Upper lobe of left lung (tissue), 6 donors: ENCODE measurements at regions not wholly inside any gene's neighbourhood (a gene's known extent, or its start where the extent isn't known, plus 50 kb on each side); places are given as distances from the start of the nearest gene placed in this dataset.
"Not testable (repeated sequence)": the region's sequence is repeated elsewhere in the genome, so short reads cannot be mapped to it uniquely, and the experiment has no call there.

Source experiments
- ATAC-seq, 2 donors: fragments of 200-7000 bp; cut with Tn5 transposase; one replicate each; pipeline ENCODE4 v1.9.1; 2022; ENCODE audit warnings: mild to moderate bottlenecking in 2 of 2, moderate library complexity in 2 of 2; ENCODE audit not compliant: low FRiP score in 2 of 2
- DNase-seq, 2 donors: peaks; one replicate each; pipeline ENCODE4 v3.0.0-alpha.2; 2019 to 2020
- H3K27ac ChIP-seq, 4 donors: fragments of 200-600 bp; sonication (generic); one replicate each; pipeline ENCODE4 v1.5.1; 2016 to 2019
- H3K27me3 ChIP-seq, 4 donors: fragments of 200-600 bp; sonication (generic); one replicate each; pipeline ENCODE4 v1.5.1; 2017 to 2019
- H3K36me3 ChIP-seq, 4 donors: fragments of 200-600 bp; sonication (generic); one replicate each; pipeline ENCODE4 v1.5.1; 2016 to 2019
- H3K4me1 ChIP-seq, 4 donors: fragments of 200-600 bp; sonication (generic); one replicate each; pipeline ENCODE4 v1.5.1; 2018 to 2019
- H3K4me3 ChIP-seq, 4 donors: fragments of 200-600 bp; sonication (generic); one replicate each; pipeline ENCODE4 v1.5.1; 2017 to 2019; ENCODE audit warnings: mild to moderate bottlenecking in 2 of 4, moderate library complexity in 1 of 4
- H3K9me3 ChIP-seq, 4 donors: fragments of 200-600 bp; sonication (generic); one replicate each; pipeline ENCODE4 v1.5.1; 2018 to 2019
- CTCF ChIP-seq, 6 experiments: fragments of 450-650 bp in 4 of 6; fragments of 200-600 bp in 2 of 6; sonication (generic) in 2 of 6; IDR thresholded peaks; one replicate each; pipeline ENCODE4 v1.5.1; 2016 to 2019; ENCODE audit warnings: antibody characterized with exemption in 6 of 6
- EP300 ChIP-seq, 4 donors: sonication (generic); formaldehyde crosslinking; IDR thresholded peaks; one replicate each; pipeline ENCODE4 v1.5.1; 2017; ENCODE audit warnings: antibody characterized with exemption in 4 of 4, control low read depth in 2 of 4
- POLR2A ChIP-seq, 4 donors: fragments of 450-650 bp; IDR thresholded peaks; one replicate each; pipeline ENCODE4 v1.5.1; 2016 to 2017; ENCODE audit warnings: antibody characterized with exemption in 4 of 4, mild to moderate bottlenecking in 2 of 4
- POLR2AphosphoS5 ChIP-seq, 2 donors: sonication (generic); formaldehyde crosslinking; IDR thresholded peaks; one replicate each; pipeline ENCODE4 v1.5.1; 2017; ENCODE audit warnings: antibody characterized with exemption in 2 of 2
- WGBS, 2 donors: methylation state at CpG; one replicate each; pipeline ENCODE4 v1.1.5; 2017 to 2018; 5-methylcytosine and 5-hydroxymethylcytosine counted together
- donor health status: DM: no; HTN: no; CAD: no; lungs with moderate emphysema.
- donor health status: DM: no; HTN: yes; CAD: no; lungs with severe emphysema.

GRCh38 chr10:3875842-3876235 is 90.8 kb upstream of the KLF6 start:
- ATAC-seq = no peak
- WGBS, 2 donors = 87 to 97% methylated on average over 3 of the region's 3 CpGs
- Histone ChIP-seq H3K9me3 (no peaks in the 10 kb centered on the region), H3K4me3 (no peak overlapping the region), H3K27ac (peak overlapping the region in 2 of 4 donors; percentile 31 to 69), H3K36me3 (no peaks in the 10 kb centered on the region), H3K27me3 (no peaks in the 10 kb centered on the region), H3K4me1 (peaks cover 9 to 20% (median 14%) of the 10 kb centered on the region in 4 donors)
- TF ChIP-seq POLR2AphosphoS5 (IDR thresholded peaks at IDR 0.05) (no peak), CTCF (IDR thresholded peaks at IDR 0.05) (no peak), POLR2A (IDR thresholded peaks at IDR 0.05) (no peak), EP300 (IDR thresholded peaks at IDR 0.05) (no peak)
- no peak for DNase-seq

- TF ChIP-seq POLR2AphosphoS5 (IDR thresholded peaks at IDR 0.05) (peak in 1 of 2 donors; percentile 23), CTCF (IDR thresholded peaks at IDR 0.05) (no peak), POLR2A (IDR thresholded peaks at IDR 0.05) (no peak), EP300 (IDR thresholded peaks at IDR 0.05) (peak in 2 of 4 donors; percentile 7 to 62)
- H3K27ac ChIP-seq = peak overlapping the region; percentile 20 to 69 (median 44)
- 67 to 83% methylated on average over 6 of the region's 6 CpGs for WGBS, 2 donors
- no peaks in the 10 kb centered on the region for H3K9me3 ChIP-seq
- H3K36me3 ChIP-seq = no peaks in the 10 kb centered on the region
- no peaks in the 10 kb centered on the region for H3K27me3 ChIP-seq
- ATAC-seq = peak; percentile 46 to 64
- DNase-seq = peak in 1 of 2 donors; percentile 52
- H3K4me3 ChIP-seq = no peak overlapping the region
- H3K4me1 ChIP-seq = peaks cover 9 to 20% (median 14%) of the 10 kb centered on the region in 4 donors
Observed at GRCh38 chr10:3874990-3875841, 90.2 kb upstream of the KLF6 start.

GRCh38 chr10:3874610-3874989 is 89.6 kb upstream of the KLF6 start:
- ATAC-seq, H3K4me3 ChIP-seq, H3K9me3 ChIP-seq, H3K27me3 ChIP-seq, H3K36me3 ChIP-seq, DNase-seq: not testable (repeated sequence)
- peaks cover 9 to 15% (median 14%) of the 10 kb centered on the region in 4 donors for H3K4me1 ChIP-seq
- peak overlapping the region in 3 of 4 donors; percentile 31 to 69 (median 57) for H3K27ac ChIP-seq
- WGBS, 2 donors = 82 to 84% methylated on average over 4 of the region's 4 CpGs

GRCh38 chr10:3873728-3874461 is 88.9 kb upstream of the KLF6 start:
- Histone ChIP-seq H3K4me1 (peaks cover 9 to 15% (median 14%) of the 10 kb centered on the region in 4 donors), H3K27me3 (no peaks in the 10 kb centered on the region), H3K27ac (peak overlapping the region in 3 of 4 donors; percentile 31 to 69 (median 57)), H3K9me3 (no peaks in the 10 kb centered on the region), H3K36me3 (no peaks in the 10 kb centered on the region), H3K4me3 (no peak overlapping the region)
- no peak for DNase-seq
- peak in 1 of 2 donors; percentile 84 for ATAC-seq
- TF ChIP-seq EP300 (IDR thresholded peaks at IDR 0.05) (peak in 2 of 4 donors; percentile 24 to 32), POLR2A (IDR thresholded peaks at IDR 0.05) (no peak), POLR2AphosphoS5 (IDR thresholded peaks at IDR 0.05) (no peak)
- 65 to 66% methylated on average over 7 of the region's 7 CpGs for WGBS, 2 donors

GRCh38 chr10:3872712-3873329 is 87.8 kb upstream of the KLF6 start:
- H3K4me3 ChIP-seq = no peak overlapping the region
- peaks cover 9 to 14% (median 14%) of the 10 kb centered on the region in 4 donors for H3K4me1 ChIP-seq
- TF ChIP-seq CTCF (IDR thresholded peaks at IDR 0.05) (no peak), EP300 (IDR thresholded peaks at IDR 0.05) (no peak), POLR2AphosphoS5 (IDR thresholded peaks at IDR 0.05) (no peak), POLR2A (IDR thresholded peaks at IDR 0.05) (no peak)
- ATAC-seq (no peak), DNase-seq (peak in 1 of 2 donors; percentile 21)
- no peaks in the 10 kb centered on the region for H3K9me3 ChIP-seq
- no peaks in the 10 kb centered on the region for H3K36me3 ChIP-seq
- H3K27ac ChIP-seq = no peak overlapping the region
- H3K27me3 ChIP-seq = no peaks in the 10 kb centered on the region
- WGBS, 2 donors = 87 to 89% methylated on average over 12 of the region's 12 CpGs
